ENCODE measurements at regions not wholly inside any gene's neighbourhood (a gene's known extent, or its start where the extent isn't known, plus 50 kb on each side); places are given as distances from the start of the nearest gene placed in this dataset.

GRCh38 chr11:101721270-101721669 is 137.5 kb upstream of the TRPC6 start:
- no peaks in the 10 kb centered on the region for H3K36me3 ChIP-seq (ENCODE audit: low read depth)
- no peak for TF ChIP-seq CTCF (IDR thresholded peaks at IDR 0.05; ENCODE audit: poor library complexity, severe bottlenecking)
- H3K4me1 ChIP-seq (ENCODE audit: insufficient read depth, poor library complexity, severe bottlenecking): peaks cover 37% of the 10 kb centered on the region
- ATAC-seq (ENCODE audit: low read depth): peak; percentile 99
- peak; percentile 72 for DNase-seq (ENCODE audit: low spot score)
- no peaks in the 10 kb centered on the region for H3K9me3 ChIP-seq (ENCODE audit: severe bottlenecking)
- peak overlapping the region; percentile 79 for H3K27ac ChIP-seq (ENCODE audit: poor library complexity, severe bottlenecking)
- H3K4me3 ChIP-seq (ENCODE audit: severe bottlenecking): no peak overlapping the region
- no peaks in the 10 kb centered on the region for H3K27me3 ChIP-seq (ENCODE audit: insufficient read depth, poor library complexity, severe bottlenecking)

GRCh38 chr11:101718402-101718801 is 134.6 kb upstream of the TRPC6 start:
- H3K27ac ChIP-seq (ENCODE audit: poor library complexity, severe bottlenecking): peak overlapping the region; percentile 20
- H3K27me3 ChIP-seq (ENCODE audit: insufficient read depth, poor library complexity, severe bottlenecking): no peaks in the 10 kb centered on the region
- H3K9me3 ChIP-seq (ENCODE audit: severe bottlenecking): no peaks in the 10 kb centered on the region
- H3K4me3 ChIP-seq (ENCODE audit: severe bottlenecking): no peak overlapping the region
- no peaks in the 10 kb centered on the region for H3K36me3 ChIP-seq (ENCODE audit: low read depth)
- H3K4me1 ChIP-seq (ENCODE audit: insufficient read depth, poor library complexity, severe bottlenecking): peaks cover 46% of the 10 kb centered on the region
- DNase-seq (ENCODE audit: low spot score) (no peak), ATAC-seq (ENCODE audit: low read depth) (no peak)
- TF ChIP-seq CTCF (IDR thresholded peaks at IDR 0.05; ENCODE audit: poor library complexity, severe bottlenecking): no peak

GRCh38 chr11:101717619-101718018 is 133.8 kb upstream of the TRPC6 start:
- DNase-seq (ENCODE audit: low spot score) (no peak), ATAC-seq (ENCODE audit: low read depth) (no peak)
- peaks cover 42% of the 10 kb centered on the region for H3K4me1 ChIP-seq (ENCODE audit: insufficient read depth, poor library complexity, severe bottlenecking)
- no peaks in the 10 kb centered on the region for H3K9me3 ChIP-seq (ENCODE audit: severe bottlenecking)
- H3K36me3 ChIP-seq (ENCODE audit: low read depth): no peaks in the 10 kb centered on the region
- TF ChIP-seq CTCF (IDR thresholded peaks at IDR 0.05; ENCODE audit: poor library complexity, severe bottlenecking): no peak
- no peak overlapping the region for H3K4me3 ChIP-seq (ENCODE audit: severe bottlenecking)
- peak overlapping the region; percentile 20 for H3K27ac ChIP-seq (ENCODE audit: poor library complexity, severe bottlenecking)
- no peaks in the 10 kb centered on the region for H3K27me3 ChIP-seq (ENCODE audit: insufficient read depth, poor library complexity, severe bottlenecking)

GRCh38 chr11:101715281-101715680 is 131.5 kb upstream of the TRPC6 start:
- no peak overlapping the region for H3K27ac ChIP-seq (ENCODE audit: poor library complexity, severe bottlenecking)
- H3K4me1 ChIP-seq (ENCODE audit: insufficient read depth, poor library complexity, severe bottlenecking): peaks cover 22% of the 10 kb centered on the region
- no peak overlapping the region for H3K4me3 ChIP-seq (ENCODE audit: severe bottlenecking)
- DNase-seq (ENCODE audit: low spot score) (no peak), ATAC-seq (ENCODE audit: low read depth) (peak; percentile 46; the same call in 2 of the 3 replicates)
- no peaks in the 10 kb centered on the region for H3K9me3 ChIP-seq (ENCODE audit: severe bottlenecking)
- no peaks in the 10 kb centered on the region for H3K27me3 ChIP-seq (ENCODE audit: insufficient read depth, poor library complexity, severe bottlenecking)
- no peak for TF ChIP-seq CTCF (IDR thresholded peaks at IDR 0.05; ENCODE audit: poor library complexity, severe bottlenecking)
- H3K36me3 ChIP-seq (ENCODE audit: low read depth): no peaks in the 10 kb centered on the region

GRCh38 chr11:101707477-101707876 is 123.7 kb upstream of the TRPC6 start:
- no peak overlapping the region for H3K27ac ChIP-seq (ENCODE audit: poor library complexity, severe bottlenecking)
- TF ChIP-seq CTCF (IDR thresholded peaks at IDR 0.05; ENCODE audit: poor library complexity, severe bottlenecking): no peak
- H3K4me1 ChIP-seq (ENCODE audit: insufficient read depth, poor library complexity, severe bottlenecking): peaks cover 15% of the 10 kb centered on the region
- ATAC-seq (ENCODE audit: low read depth): no peak
- H3K27me3 ChIP-seq (ENCODE audit: insufficient read depth, poor library complexity, severe bottlenecking): no peaks in the 10 kb centered on the region
- no peaks in the 10 kb centered on the region; the same call in 1 of the 2 replicates for H3K36me3 ChIP-seq (ENCODE audit: low read depth)
- no peaks in the 10 kb centered on the region for H3K9me3 ChIP-seq (ENCODE audit: severe bottlenecking)
- DNase-seq (ENCODE audit: low spot score): no peak
- H3K4me3 ChIP-seq (ENCODE audit: severe bottlenecking): no peak overlapping the region
